Prostate gland (tissue), 2 donors: ENCODE measurements at regions not wholly inside any gene's neighbourhood (a gene's known extent, or its start where the extent isn't known, plus 50 kb on each side); places are given as distances from the start of the nearest gene placed in this dataset.

ENCODE experiments used
- CTCF ChIP-seq, 4 experiments: fragments of 200-600 bp in 2 of 4; fragments of 450-650 bp in 2 of 4; sonication (generic) in 2 of 4; IDR thresholded peaks; 1 replicate in 3 of 4; 2 replicates in 1 of 4; pipeline ENCODE4 v1.5.1; 2016 to 2019; ENCODE audit warnings: antibody characterized with exemption in 4 of 4, mild to moderate bottlenecking in 2 of 4, moderate library complexity in 2 of 4
- POLR2A ChIP-seq: fragments of 450-650 bp; IDR thresholded peaks from one replicate; pipeline ENCODE4 v1.6.1; 2016; ENCODE audit warnings: antibody characterized with exemption, mild to moderate bottlenecking

DNA sequence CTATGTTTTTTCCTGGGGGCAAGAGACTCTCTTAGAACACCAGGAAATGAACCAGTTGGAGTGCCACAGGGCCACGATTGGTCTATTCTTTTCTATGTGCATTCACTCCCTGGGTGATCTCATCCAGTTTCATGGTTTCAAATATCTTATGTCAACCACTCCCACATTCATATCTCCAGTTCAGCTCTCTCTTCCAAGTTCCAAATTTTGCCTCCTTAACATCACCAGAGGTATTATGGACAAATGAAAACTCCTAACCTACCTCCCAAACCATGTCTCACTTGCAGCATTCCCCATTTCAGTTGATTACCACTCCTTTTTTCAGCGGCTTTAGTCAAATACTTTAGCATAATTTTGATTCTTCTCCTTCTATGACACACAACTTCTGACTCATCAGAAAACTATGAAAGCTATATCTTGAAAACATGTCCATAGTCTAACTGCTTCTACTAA lies 203.1 kb upstream of the SEMA6D start:
- TF ChIP-seq CTCF (IDR thresholded peaks at IDR 0.05) (no peak), POLR2A (no peak)
